ENCODE measurements at regions not wholly inside any gene's neighbourhood (a gene's known extent, or its start where the extent isn't known, plus 50 kb on each side); places are given as distances from the start of the nearest gene placed in this dataset.

GRCh38 chr11:109305009-109305408, 117.0 kb upstream of the C11orf87 start:
- no peak for TF ChIP-seq GABPA (IDR thresholded peaks at IDR 0.05; ENCODE audit: low read depth)
- no peak for TF ChIP-seq USF1 (IDR thresholded peaks at IDR 0.05; ENCODE audit: borderline replicate concordance, low read depth)
- no peak for TF ChIP-seq RCOR1 (IDR thresholded peaks at IDR 0.05; ENCODE audit: low read length)
- TF ChIP-seq, protein P1, sequence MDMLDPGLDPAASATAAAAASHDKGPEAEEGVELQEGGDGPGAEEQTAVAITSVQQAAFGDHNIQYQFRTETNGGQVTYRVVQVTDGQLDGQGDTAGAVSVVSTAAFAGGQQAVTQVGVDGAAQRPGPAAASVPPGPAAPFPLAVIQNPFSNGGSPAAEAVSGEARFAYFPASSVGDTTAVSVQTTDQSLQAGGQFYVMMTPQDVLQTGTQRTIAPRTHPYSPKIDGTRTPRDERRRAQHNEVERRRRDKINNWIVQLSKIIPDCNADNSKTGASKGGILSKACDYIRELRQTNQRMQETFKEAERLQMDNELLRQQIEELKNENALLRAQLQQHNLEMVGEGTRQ (IDR thresholded peaks at IDR 0.05; ENCODE audit: borderline replicate concordance, low read depth, low read length) = no peak
- no peak for TF ChIP-seq ELF1 (IDR thresholded peaks at IDR 0.05)
- TF ChIP-seq NRF1 (IDR thresholded peaks at IDR 0.05; ENCODE audit: low read depth, low read length) = no peak
- TF ChIP-seq POLR2AphosphoS5 (IDR thresholded peaks at IDR 0.05; ENCODE audit: low read depth, low read length) = no peak
- no peak for TF ChIP-seq MEF2A (IDR thresholded peaks at IDR 0.05; ENCODE audit: borderline replicate concordance, low read depth)
- TF ChIP-seq GATA2 (CRISPR knock-in tag; IDR thresholded peaks at IDR 0.05) = no peak
- WGBS (ENCODE audit: low lambda C conversion rate) = 80% methylated on average over 5 of the region's 7 CpGs
- Histone ChIP-seq H3K36me3 (replicated peaks in 1 of 2; ENCODE audit: control insufficient read depth in 1 of 2, insufficient read depth in 2 of 2, low read length in 1 of 2) (no peaks in the 10 kb centered on the region), H3K27me3 (ENCODE audit: insufficient read depth) (no peaks in the 10 kb centered on the region), H3K9me3 (no peaks in the 10 kb centered on the region), H3K4me2 (no peak overlapping the region), H3K79me2 (ENCODE audit: insufficient read depth) (no peaks in the 10 kb centered on the region), H3K9me2 (no peaks in the 10 kb centered on the region), H2AFZ (ENCODE audit: low read depth) (no peak overlapping the region), H3K27ac (ENCODE audit: low read depth in 2 of 2, low read length in 1 of 2) (no peak overlapping the region), H3K4me3 (ENCODE audit: low read depth in 2 of 2, low read length in 1 of 2) (no peak overlapping the region), H3K9ac (no peak overlapping the region), H4K20me1 (ENCODE audit: insufficient read depth) (no peaks in the 10 kb centered on the region), H3K4me1 (ENCODE audit: control insufficient read depth in 1 of 2, insufficient read depth in 2 of 2, low read depth in 1 of 2, low read length in 1 of 2) (peaks cover 0 to 4% of the 10 kb centered on the region in 2 experiments; a peak in 2 of 4 replicates), H3F3A (replicated peaks; ENCODE audit: insufficient read depth) (no peaks in the 10 kb centered on the region)
- CTCF ChIA-PET = no interaction called here
- DNase-seq = no peak
- POLR2A ChIA-PET = no interaction called here

DNA sequence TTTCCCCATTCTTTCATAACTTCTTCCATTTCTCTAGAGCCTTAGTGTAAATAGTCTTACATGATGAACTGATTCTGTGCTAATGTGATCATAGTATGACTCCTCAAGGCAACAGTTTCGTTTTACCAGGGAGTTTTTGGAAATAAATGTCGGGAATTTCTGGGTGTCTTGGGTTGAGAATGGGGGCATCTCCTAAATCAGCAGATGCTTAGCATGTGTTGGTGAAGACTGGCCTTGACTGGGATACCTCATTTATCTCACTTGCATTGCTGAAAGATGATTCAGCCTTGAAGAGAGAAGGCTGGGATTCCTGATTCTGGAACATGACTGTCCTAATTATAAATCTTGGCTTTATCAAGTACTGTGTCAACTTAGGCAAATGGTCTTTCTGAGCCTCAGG, 115.7 kb upstream of the C11orf87 start:
- Histone ChIP-seq H4K20me1 (ENCODE audit: insufficient read depth) (no peaks in the 10 kb centered on the region), H3K36me3 (replicated peaks in 1 of 2; ENCODE audit: control insufficient read depth in 1 of 2, insufficient read depth in 2 of 2, low read length in 1 of 2) (no peaks in the 10 kb centered on the region), H3K27me3 (ENCODE audit: insufficient read depth) (no peaks in the 10 kb centered on the region), H2AFZ (ENCODE audit: low read depth) (no peak overlapping the region), H3K27ac (ENCODE audit: low read depth in 2 of 2, low read length in 1 of 2) (no peak overlapping the region), H3K4me3 (ENCODE audit: low read depth in 2 of 2, low read length in 1 of 2) (no peak overlapping the region), H3K9me3 (no peaks in the 10 kb centered on the region), H3F3A (replicated peaks; ENCODE audit: insufficient read depth) (no peaks in the 10 kb centered on the region), H3K9me2 (no peaks in the 10 kb centered on the region), H3K4me2 (no peak overlapping the region), H3K79me2 (ENCODE audit: insufficient read depth) (no peaks in the 10 kb centered on the region), H3K4me1 (ENCODE audit: control insufficient read depth in 1 of 2, insufficient read depth in 2 of 2, low read depth in 1 of 2, low read length in 1 of 2) (no peaks in the 10 kb centered on the region; a peak in 2 of 4 replicates), H3K9ac (no peak overlapping the region)
- ChIA-PET CTCF (no interaction called here), POLR2A (no interaction called here)
- DNase-seq = no peak
- WGBS (ENCODE audit: low lambda C conversion rate) = 29% methylated on average over 2 of the region's 2 CpGs
- TF ChIP-seq TCF12 (IDR thresholded peaks at IDR 0.05) (peak; percentile 79), PBX3 (IDR thresholded peaks at IDR 0.05) (peak; percentile 67), RCOR1 (IDR thresholded peaks at IDR 0.05; ENCODE audit: low read length) (no peak), MXI1 (IDR thresholded peaks at IDR 0.05; ENCODE audit: low read depth, low read length) (no peak), RXRA (IDR thresholded peaks at IDR 0.05; ENCODE audit: borderline replicate concordance, low read depth) (peak; percentile 33; the same call in 1 of the 2 replicates), NFIC (IDR thresholded peaks at IDR 0.05; ENCODE audit: borderline replicate concordance) (peak; percentile 12; the same call in 1 of the 2 replicates), EP300 (IDR thresholded peaks at IDR 0.05; ENCODE audit: borderline replicate concordance in 1 of 2, low read depth in 1 of 2, low read length in 1 of 2) (peak in 1 of 2 experiments; percentile 26; a peak in 1 of 4 replicates), JUND (IDR thresholded peaks at IDR 0.05) (peak; percentile 47; the same call in 1 of the 2 replicates), FOSL2 (IDR thresholded peaks at IDR 0.05; ENCODE audit: borderline replicate concordance, low read depth) (0 out of 2 replicates have a peak, but pooled peaks have one; percentile 47), TEAD4 (IDR thresholded peaks at IDR 0.05; ENCODE audit: borderline replicate concordance, insufficient read depth) (peak; percentile 59; the same call in 1 of the 2 replicates), POLR2AphosphoS5 (IDR thresholded peaks at IDR 0.05; ENCODE audit: low read depth, low read length) (peak; percentile 22; the same call in 1 of the 2 replicates)
- TF ChIP-seq, protein P2, sequence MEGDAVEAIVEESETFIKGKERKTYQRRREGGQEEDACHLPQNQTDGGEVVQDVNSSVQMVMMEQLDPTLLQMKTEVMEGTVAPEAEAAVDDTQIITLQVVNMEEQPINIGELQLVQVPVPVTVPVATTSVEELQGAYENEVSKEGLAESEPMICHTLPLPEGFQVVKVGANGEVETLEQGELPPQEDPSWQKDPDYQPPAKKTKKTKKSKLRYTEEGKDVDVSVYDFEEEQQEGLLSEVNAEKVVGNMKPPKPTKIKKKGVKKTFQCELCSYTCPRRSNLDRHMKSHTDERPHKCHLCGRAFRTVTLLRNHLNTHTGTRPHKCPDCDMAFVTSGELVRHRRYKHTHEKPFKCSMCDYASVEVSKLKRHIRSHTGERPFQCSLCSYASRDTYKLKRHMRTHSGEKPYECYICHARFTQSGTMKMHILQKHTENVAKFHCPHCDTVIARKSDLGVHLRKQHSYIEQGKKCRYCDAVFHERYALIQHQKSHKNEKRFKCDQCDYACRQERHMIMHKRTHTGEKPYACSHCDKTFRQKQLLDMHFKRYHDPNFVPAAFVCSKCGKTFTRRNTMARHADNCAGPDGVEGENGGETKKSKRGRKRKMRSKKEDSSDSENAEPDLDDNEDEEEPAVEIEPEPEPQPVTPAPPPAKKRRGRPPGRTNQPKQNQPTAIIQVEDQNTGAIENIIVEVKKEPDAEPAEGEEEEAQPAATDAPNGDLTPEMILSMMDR (IDR thresholded peaks at IDR 0.05) = no peak

All from SK-N-SH (cell line).